CD4-positive, alpha-beta T cell treated with Interleukin-12 subunit alpha and Interleukin-12 subunit beta, for 1 hour (primary cell): ENCODE measurements at regions not wholly inside any gene's neighbourhood (a gene's known extent, or its start where the extent isn't known, plus 50 kb on each side); places are given as distances from the start of the nearest gene placed in this dataset.
"Not testable (repeated sequence)": the region's sequence is repeated elsewhere in the genome, so short reads cannot be mapped to it uniquely, and the experiment has no call there.

Experiments
- DNase-seq: peaks from one replicate; pipeline ENCODE4 v3.0.0-alpha.2; 2020

- DNase-seq = no peak
Measured at GRCh38 chr12:18794000-18794399, 56.1 kb downstream of the CAPZA3 start.

- no peak for DNase-seq
Measured at GRCh38 chr12:18797604-18798003, 59.7 kb downstream of the CAPZA3 start.

- no peak for DNase-seq
Measured at GRCh38 chr12:18798535-18799361, 60.8 kb downstream of the CAPZA3 start.

GRCh38 chr12:18799561-18799960 is 61.6 kb downstream of the CAPZA3 start:
- DNase-seq = no peak

GRCh38 chr12:18805516-18806248 is 67.8 kb downstream of the CAPZA3 start:
- DNase-seq = no peak

GRCh38 chr12:18807714-18808113 is 69.8 kb downstream of the CAPZA3 start:
- no peak for DNase-seq

- DNase-seq = no peak
Measured at GRCh38 chr12:18808221-18808620, 70.3 kb downstream of the CAPZA3 start.

GRCh38 chr12:18810537-18811253 is 72.8 kb downstream of the CAPZA3 start:
- DNase-seq = no peak

- DNase-seq = no peak
Measured at GRCh38 chr12:18811273-18811672, 73.4 kb downstream of the CAPZA3 start.

- DNase-seq = no peak
Measured at GRCh38 chr12:18813753-18814152, 75.8 kb downstream of the CAPZA3 start.

GRCh38 chr12:18818579-18819268 is 80.8 kb downstream of the CAPZA3 start:
- no peak for DNase-seq

- no peak for DNase-seq
Measured at GRCh38 chr12:18819484-18819883, 81.6 kb downstream of the CAPZA3 start.

- DNase-seq = no peak
Measured at GRCh38 chr12:18823461-18823860, 85.5 kb downstream of the CAPZA3 start.

GRCh38 chr12:18824287-18824686 is 86.4 kb downstream of the CAPZA3 start:
- DNase-seq = no peak

- no peak for DNase-seq
Measured at GRCh38 chr12:18825138-18825537, 87.2 kb downstream of the CAPZA3 start.

GRCh38 chr12:18827913-18828312 is 90.0 kb downstream of the CAPZA3 start:
- DNase-seq = no peak

- no peak for DNase-seq
Measured at GRCh38 chr12:18828483-18828882, 90.6 kb downstream of the CAPZA3 start.

- DNase-seq = no peak
Measured at GRCh38 chr12:18828987-18829386, 91.1 kb downstream of the CAPZA3 start.

- not testable (repeated sequence) for DNase-seq
Measured at GRCh38 chr12:18832932-18833331, 95.0 kb downstream of the CAPZA3 start.

GRCh38 chr12:18837025-18837424 is 99.1 kb downstream of the CAPZA3 start:
- no peak for DNase-seq

GRCh38 chr12:18837505-18837904 is 99.6 kb downstream of the CAPZA3 start:
- no peak for DNase-seq

GRCh38 chr12:18840997-18841396 is 103.1 kb downstream of the CAPZA3 start:
- not testable (repeated sequence) for DNase-seq

- no peak for DNase-seq
Measured at GRCh38 chr12:18849080-18849479, 111.2 kb downstream of the CAPZA3 start.
